HG03342 (cell line): ENCODE measurements at regions not wholly inside any gene's neighbourhood (a gene's known extent, or its start where the extent isn't known, plus 50 kb on each side); places are given as distances from the start of the nearest gene placed in this dataset.
"Not testable (repeated sequence)": the region's sequence is repeated elsewhere in the genome, so short reads cannot be mapped to it uniquely, and the experiment has no call there.

Source experiments
- ATAC-seq: cut with Tn5 transposase; IDR thresholded peaks from one replicate; pipeline ENCODE4 v1.9.1; 2021; ENCODE audit warnings: mild to moderate bottlenecking, moderate library complexity; ENCODE audit not compliant: unreplicated experiment

DNA sequence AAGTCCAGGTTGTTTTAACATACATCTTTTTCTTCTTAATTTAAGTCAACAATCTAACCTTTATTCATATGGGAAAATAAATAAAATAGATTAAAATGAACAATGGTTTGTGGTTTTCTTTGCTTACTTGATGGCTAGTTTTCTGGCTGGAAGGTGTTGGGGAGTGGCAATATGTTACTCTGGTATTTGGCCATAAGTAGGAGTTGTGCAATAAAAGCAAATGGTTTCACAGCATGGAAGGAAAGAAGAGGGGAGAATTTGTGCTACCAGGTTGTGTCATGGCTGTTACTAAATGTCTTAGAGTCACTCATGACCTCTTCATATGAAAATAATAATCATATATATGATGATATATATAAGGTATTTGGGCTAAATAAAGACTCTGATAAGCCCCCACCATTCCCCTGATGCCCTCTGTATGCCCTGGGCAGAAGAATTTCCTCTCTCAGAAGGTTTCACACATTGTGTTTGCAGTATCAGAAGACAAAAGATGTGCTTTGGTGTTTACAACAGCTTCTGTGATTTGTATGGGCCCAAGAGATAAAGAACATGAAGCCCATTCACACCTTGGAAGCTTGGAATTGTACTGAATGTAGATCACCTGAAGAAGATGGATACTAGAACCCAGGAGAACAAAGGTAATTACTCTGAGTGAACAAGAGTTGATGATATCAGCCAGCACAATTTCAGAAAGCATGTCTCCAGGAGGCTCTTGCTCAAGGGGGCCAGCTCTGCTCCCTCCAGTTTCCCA, 160.9 kb downstream of the ALG10B start:
- ATAC-seq, result no peak

DNA sequence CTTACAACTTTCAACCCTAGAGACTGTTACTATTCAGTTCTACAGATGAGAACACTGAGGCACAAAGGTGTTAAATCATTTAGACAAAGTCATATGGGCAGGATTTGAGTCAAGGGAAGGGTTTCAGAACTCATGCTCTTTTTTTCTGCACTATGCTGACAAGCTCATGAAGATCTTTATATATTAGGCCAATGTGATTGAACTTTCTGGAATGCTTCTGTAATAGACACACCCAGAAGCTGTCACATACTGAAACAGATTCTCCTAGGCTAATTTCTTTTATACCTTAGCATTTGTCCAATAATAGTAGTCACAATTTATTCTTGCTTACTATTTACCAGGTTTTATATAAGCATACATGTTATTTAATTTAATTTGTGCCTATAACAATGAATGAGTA, 164.0 kb downstream of the ALG10B start:
- no peak for ATAC-seq

DNA sequence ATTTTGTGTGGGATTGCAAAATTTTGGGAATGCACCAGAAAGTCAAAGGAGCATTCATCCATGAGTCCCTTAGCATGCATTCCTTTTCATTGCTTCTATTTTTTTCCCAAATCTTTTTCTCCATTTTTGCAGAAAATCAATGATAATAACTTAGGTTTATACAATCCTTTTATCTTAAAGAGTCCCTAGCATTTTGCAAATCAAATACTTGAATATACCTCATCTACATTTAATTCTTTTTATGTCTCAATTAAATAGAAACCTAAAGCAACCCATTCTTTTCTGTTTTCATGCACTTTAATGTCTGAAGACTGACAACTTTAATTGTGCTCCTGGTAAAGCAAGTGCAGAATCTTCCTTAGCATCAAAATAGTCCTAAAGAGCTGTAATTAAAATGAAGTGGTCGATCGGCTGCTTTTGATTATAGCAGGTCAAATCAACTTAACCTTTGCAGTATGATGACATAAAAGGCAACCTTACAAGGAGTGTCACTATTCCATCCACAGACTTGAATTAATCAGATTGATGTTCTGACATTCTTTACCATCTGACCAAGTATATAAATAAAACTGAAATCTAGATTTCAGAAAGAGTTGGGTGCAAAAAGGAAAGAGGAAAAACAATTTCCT, 168.4 kb downstream of the ALG10B start:
- ATAC-seq, result no peak

DNA sequence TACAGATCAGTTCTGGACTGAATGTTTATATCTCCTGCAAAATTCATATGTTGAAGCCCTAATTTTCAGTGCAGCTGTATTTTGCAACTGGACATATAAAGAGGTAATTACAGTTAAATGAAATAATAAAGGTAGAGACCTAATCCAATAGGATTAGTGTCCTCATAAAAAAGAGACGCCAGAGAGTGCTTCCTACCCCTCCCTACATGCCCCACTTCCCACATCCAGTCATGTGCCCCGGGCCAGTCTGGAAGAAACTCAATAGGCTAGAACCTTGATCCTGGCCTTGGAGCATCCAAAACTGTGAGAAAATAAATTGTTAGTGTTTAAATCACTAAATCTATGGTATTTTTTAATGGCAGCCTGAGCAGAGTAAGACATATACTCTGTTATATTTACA, 172.3 kb downstream of the ALG10B start:
- no peak for ATAC-seq

DNA sequence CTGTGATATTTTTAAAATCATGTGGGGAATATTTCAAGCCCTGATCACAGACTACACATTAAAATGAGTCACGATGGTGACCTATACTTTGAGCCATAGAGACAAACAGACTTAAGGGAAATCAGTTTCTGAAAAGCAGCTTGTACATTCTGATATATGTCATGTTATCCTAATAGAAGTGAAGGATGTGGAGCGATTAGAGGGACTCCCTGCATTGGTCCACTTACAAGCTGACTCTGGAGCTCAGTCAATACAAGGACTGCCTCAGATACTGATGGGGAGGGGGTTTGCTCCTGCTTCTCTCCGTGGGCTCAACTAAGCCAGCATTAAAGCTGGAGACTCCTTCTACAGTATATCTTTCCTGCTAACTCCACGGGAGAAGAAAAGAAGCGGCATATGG, 173.5 kb downstream of the ALG10B start:
- no peak for ATAC-seq

DNA sequence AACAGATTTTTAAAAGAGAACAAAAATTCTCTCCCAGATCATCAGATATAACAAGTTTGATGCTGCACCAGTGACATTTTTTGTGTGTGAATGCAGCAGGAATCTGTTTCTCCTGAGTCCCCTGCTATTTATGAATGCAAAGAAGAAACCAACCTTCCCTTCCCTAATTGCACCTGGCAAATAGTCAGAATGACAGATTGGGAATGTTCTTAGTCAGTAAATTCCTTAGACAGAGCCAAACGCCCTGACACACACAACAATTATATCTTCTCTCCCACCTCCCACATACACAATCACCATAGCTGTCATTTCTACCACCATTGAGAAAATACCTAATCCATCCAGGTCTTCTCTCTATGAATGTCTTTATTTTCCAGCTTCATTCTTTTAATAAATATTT, 174.4 kb downstream of the ALG10B start:
- no peak for ATAC-seq

DNA sequence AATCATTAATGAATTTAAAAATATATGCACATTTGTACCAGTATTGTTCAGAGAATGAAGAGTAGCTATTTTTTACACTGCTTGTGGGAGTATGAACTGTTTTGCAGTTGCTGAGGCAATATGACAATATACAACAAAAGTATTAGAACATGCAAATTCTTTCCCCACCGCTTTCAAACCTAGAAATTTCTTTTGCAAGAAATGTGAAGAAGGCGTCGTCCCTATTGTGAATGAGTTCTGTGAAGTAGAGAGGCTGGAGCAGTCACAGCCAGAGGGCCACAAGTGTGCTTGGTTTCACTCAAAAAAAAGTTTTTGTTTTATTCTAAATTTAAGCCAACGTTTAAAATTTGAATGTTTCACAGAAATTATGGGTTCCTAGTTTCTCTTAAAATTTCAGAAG, 184.9 kb downstream of the ALG10B start:
- no peak for ATAC-seq

DNA sequence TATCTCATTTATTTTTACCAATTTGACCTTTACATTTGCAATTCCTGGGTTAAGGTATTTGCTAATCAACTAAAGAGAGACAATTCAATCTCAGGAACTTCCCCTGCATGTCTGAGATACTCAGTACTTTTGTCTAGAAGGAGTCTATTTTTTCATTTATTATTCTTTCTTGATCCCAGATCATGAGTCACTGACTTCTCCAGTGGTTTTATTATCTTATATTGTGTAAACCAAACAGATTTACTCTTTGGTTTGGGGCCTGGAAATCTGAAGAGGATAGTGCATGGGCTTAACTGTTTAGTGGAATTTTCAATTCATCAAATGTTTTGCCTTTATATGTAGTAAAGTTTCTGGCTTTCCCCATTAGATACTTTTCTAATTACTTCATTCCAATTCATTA, 185.4 kb downstream of the ALG10B start:
- ATAC-seq, result no peak

GRCh38 chr12:38502415-38502814, 185.8 kb downstream of the ALG10B start:
- no peak for ATAC-seq

- ATAC-seq, result no peak
Measured at GRCh38 chr12:38507839-38508238, 191.3 kb downstream of the ALG10B start.

DNA sequence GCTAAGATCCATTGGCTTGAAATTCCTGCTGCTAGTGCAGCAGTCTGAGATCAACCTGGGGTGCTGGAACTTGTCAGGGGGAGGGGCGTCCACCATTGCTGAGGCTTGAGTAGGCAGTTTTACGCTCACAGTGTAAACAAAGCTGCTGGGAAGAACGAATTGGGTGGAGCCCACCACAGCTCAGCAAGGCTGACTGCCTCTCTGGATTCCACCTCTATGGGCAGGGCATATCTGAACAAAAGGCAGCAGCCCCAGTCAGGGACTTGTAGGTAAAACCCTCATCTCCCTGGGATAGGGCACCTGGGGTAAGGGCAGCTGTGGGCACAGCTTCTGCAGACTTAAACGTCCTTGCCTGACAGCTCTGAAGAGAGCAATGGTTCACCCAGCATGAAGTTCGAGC, 191.7 kb downstream of the ALG10B start:
- no peak for ATAC-seq

DNA sequence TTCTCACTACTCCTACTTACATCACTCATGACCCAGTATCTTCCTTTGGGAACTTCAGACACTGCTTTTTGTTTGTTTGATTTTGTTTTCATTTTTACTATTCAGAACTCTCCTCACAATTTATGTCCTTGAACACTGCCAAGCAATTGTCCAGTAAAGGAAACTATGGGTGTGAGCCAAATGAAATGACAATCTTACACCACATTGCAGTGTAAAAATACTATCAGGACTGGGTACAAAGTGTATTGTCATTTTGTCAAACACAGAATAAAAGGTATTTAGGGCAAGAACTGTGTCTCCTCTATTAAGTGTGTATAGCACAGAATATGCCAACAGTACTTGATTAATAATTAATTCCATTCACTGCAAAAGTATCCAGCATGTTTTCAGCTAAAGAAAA, 199.3 kb downstream of the ALG10B start:
- ATAC-seq, result no peak

- ATAC-seq, result no peak
Measured at GRCh38 chr12:38516418-38516817, 199.8 kb downstream of the ALG10B start.

GRCh38 chr12:38523920-38524319, 207.3 kb downstream of the ALG10B start:
- no peak for ATAC-seq

DNA sequence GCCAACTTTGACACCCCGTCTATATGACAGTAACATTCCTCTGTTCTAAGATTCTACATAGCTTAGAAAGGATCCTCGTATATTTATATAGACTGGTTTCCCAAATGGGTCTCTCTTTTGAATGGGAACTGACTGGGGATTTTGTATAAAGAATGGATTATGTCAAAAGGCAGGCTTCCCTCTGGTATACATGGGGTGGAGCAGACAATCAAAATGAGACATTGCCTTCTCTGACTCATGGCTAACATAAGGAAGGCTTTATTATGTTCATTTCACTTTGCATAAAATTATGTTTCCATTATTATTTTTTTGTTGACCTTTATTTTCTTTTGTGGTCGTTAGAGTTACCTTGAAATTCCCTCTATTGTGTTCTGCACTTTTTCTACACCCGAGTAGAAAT, 211.1 kb downstream of the ALG10B start:
- ATAC-seq, result no peak

GRCh38 chr12:38528527-38528926, 212.0 kb downstream of the ALG10B start:
- ATAC-seq, result no peak

- ATAC-seq, result not testable (repeated sequence)
Measured at GRCh38 chr12:38529281-38529680, 212.7 kb downstream of the ALG10B start.

GRCh38 chr12:38538319-38538718, 221.7 kb downstream of the ALG10B start:
- ATAC-seq, result no peak

DNA sequence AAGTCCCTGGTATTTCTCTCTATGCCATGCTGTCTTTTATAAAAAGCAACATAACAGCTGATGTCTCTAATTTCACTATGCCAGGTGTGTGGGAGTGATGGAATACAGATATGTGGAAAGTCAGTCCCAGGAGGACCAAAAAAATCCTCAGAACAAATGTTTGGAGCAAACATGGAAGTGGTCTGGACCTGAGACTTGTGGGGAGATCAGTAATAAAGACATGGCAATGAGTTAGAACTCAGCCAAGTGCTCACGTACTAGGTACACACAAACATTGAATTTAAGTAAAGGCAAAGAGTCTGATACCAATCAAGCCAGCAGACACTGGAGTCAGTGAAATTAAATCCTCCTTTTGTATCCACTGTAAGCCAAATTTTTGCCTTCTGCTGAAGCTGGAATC, 223.6 kb downstream of the ALG10B start:
- no peak for ATAC-seq

DNA sequence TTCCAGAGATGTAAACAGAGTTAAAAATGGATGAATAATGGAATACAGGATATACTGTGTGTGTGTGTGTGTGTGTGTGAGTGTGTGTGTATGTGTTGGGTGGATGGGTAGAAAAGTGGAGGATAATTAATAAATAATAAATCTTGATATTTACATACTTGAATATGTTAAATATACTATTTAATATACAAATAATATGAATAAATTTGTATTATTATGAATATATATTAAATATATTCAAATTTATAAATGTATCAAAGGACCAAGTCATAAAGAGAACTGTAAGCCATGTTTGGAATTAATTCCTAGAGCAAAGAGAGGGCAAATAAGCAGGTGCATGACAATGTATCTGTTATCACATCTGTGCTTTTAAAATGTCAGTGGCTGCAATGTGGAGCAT, 225.3 kb downstream of the ALG10B start:
- no peak for ATAC-seq

- ATAC-seq, result no peak
Measured at GRCh38 chr12:38543151-38543550, 226.6 kb downstream of the ALG10B start.

DNA sequence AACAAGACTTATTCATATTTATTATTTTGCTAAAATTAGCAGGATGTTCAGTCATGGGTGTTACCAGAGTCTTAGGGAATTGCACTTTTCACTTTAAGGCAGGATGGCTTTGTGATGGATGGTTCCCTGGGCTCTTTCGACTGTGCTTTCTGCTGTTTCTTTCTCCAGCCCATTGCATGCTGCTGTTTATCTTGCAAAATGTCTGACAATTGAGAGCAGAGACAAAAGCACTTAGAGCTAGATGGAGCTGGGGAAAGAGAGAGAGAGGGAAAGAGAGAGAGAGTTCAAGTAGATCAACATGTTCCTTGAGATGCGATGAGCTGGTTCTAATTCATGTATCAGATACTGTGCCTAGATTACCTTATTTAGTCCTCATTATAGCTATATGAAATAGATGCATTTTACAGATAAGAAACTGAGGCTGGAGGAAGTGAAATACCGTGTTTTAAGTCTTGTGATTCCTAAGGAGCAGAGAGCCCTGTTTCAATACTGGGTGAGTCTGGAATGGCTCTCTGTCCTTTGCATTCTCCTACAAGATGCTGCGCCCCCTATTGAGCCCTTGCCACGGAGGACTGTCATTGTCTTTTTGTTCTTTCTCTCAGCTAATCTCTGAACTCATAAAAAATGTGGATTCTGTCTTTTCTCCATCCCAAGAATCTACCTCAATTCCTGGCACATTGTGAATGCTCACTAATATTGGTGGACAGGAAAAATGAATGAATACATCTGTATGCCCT, 227.9 kb downstream of the ALG10B start:
- no peak for ATAC-seq
